Heart left ventricle (tissue), 13 donors: ENCODE measurements at regions not wholly inside any gene's neighbourhood (a gene's known extent, or its start where the extent isn't known, plus 50 kb on each side); places are given as distances from the start of the nearest gene placed in this dataset.
"Not testable (repeated sequence)": the region's sequence is repeated elsewhere in the genome, so short reads cannot be mapped to it uniquely, and the experiment has no call there.

Experiments
- CTCF ChIP-seq, 12 donors: fragments of 200-600 bp; sonication (generic) in 4 of 12; IDR thresholded peaks; one replicate each; pipeline versions ENCODE4 v1.5.0 to v1.8.0; 2018 to 2022; ENCODE audit warnings: antibody characterized with exemption in 12 of 12, mild to moderate bottlenecking in 5 of 12
- POLR2A ChIP-seq, 2 donors: fragments of 450-650 bp; IDR thresholded peaks; one replicate each; pipeline ENCODE4 v1.6.1; 2017; ENCODE audit warnings: antibody characterized with exemption in 2 of 2, mild to moderate bottlenecking in 2 of 2, moderate library complexity in 2 of 2
- donor health status: ischemic (EF 13 %, LVEDD 7.1; RV severe dilation, severe dysfunction).
- donor health status: DM: no; HTN: yes; CAD: no.
- donor health status: DM: no; HTN: no; CAD: no.
- donor health status: ischemic (EF 25% LVEDD 6.9; RV normal size, moderate dysfunction).
- donor health status: ischemic (EF 25% LVEDD 5.7; RV mildly dilated, moderate dysfunction).
- donor health status: ischemic (EF 35%, LVEDD 5.7; RV mildly dilated, moderate dysfunction).
- donor health status: nonischemic (EF 11% LVEDD 7.7; RV severe dilation, severe dysfunction).
- donor health status: DM: yes; HTN: yes; CAD: no.
- donor health status: PGD.
- donor health status: ischemic (EF 29% LVEDD 5.4; RV normal size, mild dysfunction).
- donor health status: nonischemic (EF 23%, LVEDD 6.1; RV moderate dilation, normal function).

GRCh38 chr7:56823872-56824635 is 308.2 kb downstream of the ZNF479 start:
- TF ChIP-seq POLR2A, CTCF (IDR thresholded peaks at IDR 0.05): not testable (repeated sequence)
